Esophagus squamous epithelium (tissue), 4 donors: ENCODE measurements at regions not wholly inside any gene's neighbourhood (a gene's known extent, or its start where the extent isn't known, plus 50 kb on each side); places are given as distances from the start of the nearest gene placed in this dataset.

Experiments used
- POLR2A ChIP-seq, 4 donors: fragments of 450-650 bp; IDR thresholded peaks; one replicate each; pipeline ENCODE4 v1.6.1; 2017; ENCODE audit warnings: antibody characterized with exemption in 4 of 4, mild to moderate bottlenecking in 4 of 4, moderate library complexity in 3 of 4
- TF ChIP-seq, protein P1 (sequence below), 6 experiments: fragments of 450-650 bp in 4 of 6; fragments of 200-600 bp in 2 of 6; sonication (generic) in 2 of 6; IDR thresholded peaks; one replicate each; pipeline ENCODE4 v1.5.1; 2016 to 2019; ENCODE audit warnings: antibody characterized with exemption in 6 of 6, mild to moderate bottlenecking in 4 of 6, moderate library complexity in 4 of 6

DNA sequence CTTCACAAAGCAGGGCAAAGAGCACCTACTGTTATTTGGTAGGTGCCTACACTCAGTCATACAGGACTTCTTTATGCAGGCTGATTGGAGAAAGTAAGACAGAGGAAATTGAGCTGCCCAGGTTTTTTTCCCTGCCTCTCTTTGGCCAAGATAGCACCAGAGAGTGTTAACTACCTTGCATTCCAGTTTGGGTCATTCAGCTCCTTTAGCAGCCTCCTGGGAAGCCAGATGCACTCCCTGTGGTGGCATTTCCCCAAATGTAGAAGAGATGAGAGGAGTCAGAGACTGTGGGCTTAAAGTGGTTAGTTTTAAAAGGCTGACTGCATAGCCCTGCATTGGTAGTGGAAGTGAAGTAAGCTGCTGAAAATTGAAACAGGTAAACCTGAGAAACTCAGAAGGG, 358.4 kb downstream of the BCKDHB start:
- TF ChIP-seq, protein P1, sequence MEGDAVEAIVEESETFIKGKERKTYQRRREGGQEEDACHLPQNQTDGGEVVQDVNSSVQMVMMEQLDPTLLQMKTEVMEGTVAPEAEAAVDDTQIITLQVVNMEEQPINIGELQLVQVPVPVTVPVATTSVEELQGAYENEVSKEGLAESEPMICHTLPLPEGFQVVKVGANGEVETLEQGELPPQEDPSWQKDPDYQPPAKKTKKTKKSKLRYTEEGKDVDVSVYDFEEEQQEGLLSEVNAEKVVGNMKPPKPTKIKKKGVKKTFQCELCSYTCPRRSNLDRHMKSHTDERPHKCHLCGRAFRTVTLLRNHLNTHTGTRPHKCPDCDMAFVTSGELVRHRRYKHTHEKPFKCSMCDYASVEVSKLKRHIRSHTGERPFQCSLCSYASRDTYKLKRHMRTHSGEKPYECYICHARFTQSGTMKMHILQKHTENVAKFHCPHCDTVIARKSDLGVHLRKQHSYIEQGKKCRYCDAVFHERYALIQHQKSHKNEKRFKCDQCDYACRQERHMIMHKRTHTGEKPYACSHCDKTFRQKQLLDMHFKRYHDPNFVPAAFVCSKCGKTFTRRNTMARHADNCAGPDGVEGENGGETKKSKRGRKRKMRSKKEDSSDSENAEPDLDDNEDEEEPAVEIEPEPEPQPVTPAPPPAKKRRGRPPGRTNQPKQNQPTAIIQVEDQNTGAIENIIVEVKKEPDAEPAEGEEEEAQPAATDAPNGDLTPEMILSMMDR (IDR thresholded peaks at IDR 0.05) = no peak
- no peak for TF ChIP-seq POLR2A (IDR thresholded peaks at IDR 0.05)
